T follicular helper cell (primary cell): ENCODE measurements at regions not wholly inside any gene's neighbourhood (a gene's known extent, or its start where the extent isn't known, plus 50 kb on each side); places are given as distances from the start of the nearest gene placed in this dataset.
A peak's percentile ranks its signal among the peaks of the same experiment; 100 is the strongest.
"Not testable (repeated sequence)": the region's sequence is repeated elsewhere in the genome, so short reads cannot be mapped to it uniquely, and the experiment has no call there.

Experiments used
- DNase-seq: peaks from one replicate; pipeline ENCODE4 v3.0.0-alpha.2; 2020; ENCODE audit warnings: low read depth

DNA sequence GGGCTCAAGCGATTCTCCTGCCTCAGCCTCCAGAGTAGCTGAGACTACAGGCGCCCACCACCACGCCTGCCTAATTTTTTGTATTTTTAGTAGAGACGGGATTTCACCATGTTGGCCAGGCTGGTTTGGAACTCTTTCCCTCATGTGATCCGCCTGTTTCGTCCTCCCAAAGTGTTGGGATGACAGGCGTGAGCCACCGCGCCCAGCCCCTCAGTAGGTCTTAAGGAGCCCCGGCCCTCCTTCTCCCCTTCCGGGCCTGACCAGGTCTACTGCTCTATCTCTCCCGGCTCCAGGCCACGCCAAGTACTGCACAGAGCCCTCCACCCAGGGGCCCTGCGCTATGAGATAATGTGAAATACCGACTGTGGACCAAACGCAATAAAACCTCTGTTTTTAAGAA lies 785.5 kb downstream of the FOXD4L5 start:
- peak; percentile 0 for DNase-seq

DNA sequence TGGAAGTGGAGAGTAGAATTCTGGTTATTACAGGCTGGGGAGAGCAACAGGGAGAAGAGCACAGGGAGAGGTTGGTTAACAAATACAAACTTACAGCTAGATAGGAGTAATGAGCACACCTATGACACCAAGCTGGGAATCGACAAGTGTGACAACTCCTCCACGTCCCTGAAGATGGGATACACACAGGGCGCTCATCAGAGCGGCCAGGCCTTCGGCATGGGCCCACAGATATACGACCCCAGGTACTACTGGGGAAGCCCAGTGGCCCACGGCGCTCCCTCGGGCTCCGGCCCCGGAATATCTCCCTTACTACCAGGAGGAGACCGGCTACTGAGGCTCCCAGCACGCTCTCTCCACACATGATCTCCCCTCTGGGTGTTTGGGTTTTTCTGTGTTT lies 786.6 kb downstream of the FOXD4L5 start:
- not testable (repeated sequence) for DNase-seq

DNA sequence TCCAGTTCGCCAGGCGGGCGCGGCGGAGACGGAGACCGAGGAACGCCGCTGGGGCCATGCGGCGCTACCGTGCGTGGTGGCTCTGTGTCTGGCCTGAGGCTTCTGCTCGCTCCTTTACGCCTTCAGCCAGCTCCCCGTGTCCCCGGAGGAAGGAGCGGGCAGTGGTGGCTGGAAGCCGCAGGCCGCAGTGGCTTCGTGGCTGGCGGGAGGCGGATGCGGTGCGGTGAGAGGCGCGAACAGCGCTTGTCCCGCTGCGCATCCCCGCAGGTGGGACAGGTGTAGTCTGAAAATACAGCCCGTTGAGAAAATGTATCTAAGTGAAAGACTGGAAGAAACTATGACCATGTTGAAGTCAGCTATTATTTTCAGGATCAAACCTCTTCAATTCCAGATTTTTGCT lies 796.5 kb downstream of the FOXD4L5 start:
- DNase-seq = not testable (repeated sequence)

DNA sequence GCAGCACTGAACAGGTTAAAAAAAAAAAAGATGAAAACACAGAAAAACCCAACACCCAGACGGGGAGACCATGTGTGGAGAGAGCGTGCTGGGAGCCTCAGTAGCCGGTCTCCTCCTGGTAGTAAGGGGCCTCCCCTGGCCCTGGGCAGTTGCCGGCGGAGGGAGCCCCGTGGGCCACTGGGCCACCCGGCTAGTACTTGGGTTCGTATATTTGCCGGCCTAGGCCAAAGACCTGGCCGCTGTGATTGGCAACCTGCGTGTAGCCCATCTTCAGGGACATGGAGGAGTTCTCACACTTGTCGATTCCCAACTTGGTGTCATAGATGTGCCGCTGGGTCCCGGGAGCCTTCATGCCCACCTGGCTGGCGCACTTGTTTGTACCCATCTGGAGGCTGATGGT lies 798.9 kb downstream of the FOXD4L5 start:
- not testable (repeated sequence) for DNase-seq

DNA sequence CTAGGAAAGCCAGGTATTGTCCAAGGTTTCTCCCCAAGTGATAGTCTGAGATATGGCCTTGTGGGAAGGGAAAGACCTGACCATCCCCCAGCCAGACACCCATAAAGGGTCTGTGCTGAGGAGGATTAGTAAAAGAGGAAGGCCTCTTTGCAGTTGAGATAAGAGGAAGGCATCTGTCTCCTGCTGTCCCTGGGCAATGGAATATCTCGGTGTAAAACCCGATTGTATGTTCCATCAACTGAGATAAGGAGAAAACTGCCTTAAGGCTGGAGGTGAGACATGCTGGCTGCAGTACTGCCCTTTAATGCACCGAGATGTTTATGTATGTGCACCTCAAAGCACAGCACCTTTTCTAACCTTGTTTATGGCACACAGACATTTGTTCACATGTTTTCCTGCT lies 805.9 kb downstream of the FOXD4L5 start:
- not testable (repeated sequence) for DNase-seq

DNA sequence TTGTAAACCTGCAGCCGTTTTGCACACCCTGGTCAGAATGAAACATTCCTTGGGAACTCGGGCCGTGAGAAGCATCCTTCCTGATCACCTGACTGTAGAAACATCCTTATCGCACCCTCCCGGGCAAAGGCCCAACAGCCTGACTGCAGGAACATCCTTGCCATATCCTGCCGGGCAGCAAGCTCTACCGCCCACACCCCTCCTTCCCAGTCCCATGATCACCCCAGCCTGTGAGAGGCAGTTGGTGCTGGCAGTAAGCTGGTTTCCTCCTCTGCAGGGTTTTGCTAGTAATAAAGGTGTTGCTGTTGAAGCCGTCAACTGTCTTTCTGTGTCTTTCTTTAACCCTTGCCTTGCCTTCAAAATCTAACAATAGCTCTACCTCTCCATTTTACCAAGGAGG lies 816.1 kb downstream of the FOXD4L5 start:
- not testable (repeated sequence) for DNase-seq

DNA sequence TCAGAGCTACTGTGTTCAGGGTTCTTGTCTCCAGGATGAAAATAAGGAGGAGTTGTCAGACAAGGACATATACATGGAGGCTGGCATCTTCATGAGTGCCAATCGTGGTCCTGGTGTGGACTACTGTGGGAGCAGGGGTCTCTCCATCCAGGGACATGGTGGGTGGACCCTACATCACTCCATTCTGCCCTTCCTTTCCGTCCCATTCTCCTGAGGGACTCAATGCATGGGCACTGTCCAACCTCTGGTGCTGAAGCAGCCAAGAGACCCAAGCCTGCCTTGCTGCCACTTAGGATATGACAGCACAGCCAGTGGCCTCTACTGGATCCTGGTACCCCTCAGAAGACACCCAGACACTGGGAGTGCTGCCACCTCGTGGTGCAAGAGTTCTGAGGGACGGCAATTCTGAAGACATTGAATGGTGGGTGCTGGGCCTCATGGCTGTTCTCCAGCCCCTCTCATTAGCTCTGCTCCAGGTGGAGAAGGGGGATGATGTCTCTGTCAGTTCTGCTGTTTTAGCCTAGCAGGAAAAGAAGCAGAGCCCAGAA lies 818.9 kb downstream of the FOXD4L5 start:
- DNase-seq = not testable (repeated sequence)

DNA sequence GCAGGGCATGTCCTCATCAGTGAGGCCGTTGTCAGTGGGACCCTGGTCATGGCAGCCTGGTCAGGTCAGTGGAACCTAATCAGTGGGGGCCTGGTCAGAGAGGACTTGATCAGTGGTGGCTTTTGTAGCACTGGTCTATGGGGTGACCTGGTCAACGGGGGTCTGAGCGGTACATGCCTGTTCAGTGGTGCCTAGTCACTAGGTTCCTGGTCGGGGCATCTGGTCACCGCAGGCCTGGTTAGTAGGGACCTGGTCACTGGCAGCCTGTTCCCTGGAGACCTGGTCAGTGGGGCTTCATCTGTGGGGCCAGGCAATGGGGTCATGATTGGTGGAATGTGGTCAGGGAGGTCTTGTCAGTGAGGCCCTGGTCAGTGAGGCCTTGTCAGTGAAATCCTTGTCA lies 823.1 kb downstream of the FOXD4L5 start:
- DNase-seq = not testable (repeated sequence)

DNA sequence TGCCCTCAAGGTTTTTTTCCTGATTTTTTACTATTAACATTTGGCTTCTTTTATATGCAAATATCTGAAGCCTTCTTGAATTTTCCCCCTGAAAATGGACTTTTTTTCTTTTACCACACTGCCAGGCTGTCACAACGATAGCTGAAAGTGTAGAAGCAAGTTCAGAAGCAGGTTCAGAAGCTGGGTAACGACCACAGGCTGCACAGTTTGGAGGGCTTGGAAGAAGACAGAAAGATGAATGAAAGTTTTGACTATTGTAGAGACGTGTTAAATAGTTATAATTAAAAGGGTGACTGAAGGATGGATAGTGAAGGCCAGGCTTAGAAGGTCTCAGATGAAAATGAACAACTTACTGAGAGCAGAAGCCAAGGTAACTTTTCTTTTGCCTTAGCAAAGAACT lies 826.4 kb downstream of the FOXD4L5 start:
- not testable (repeated sequence) for DNase-seq

DNA sequence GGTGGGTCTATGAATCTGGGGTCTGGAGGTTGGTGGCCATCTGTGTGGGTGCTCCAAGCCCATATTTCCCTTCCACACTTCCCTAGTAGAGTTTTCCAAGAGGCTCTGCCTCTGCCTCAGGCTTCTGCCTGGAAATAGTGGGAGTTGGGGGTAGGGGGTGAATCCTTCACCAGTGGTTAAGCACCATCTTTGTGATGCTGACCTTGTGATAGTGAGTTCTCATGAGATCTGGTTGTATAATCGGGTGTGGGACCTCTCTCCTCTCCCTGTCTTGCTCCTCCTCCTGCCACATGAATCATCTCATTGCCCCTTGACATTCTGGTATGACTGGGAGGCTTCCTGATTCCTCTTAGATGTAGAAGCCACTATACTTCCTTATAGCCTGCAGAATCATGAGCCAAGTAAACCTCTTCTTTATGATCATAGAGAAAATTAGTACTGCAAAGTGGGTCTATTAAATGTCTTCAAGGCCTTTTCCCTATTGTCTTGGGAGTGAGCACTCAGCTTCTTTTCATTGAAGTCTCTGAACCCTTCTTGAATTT lies 829.8 kb downstream of the FOXD4L5 start:
- not testable (repeated sequence) for DNase-seq

DNA sequence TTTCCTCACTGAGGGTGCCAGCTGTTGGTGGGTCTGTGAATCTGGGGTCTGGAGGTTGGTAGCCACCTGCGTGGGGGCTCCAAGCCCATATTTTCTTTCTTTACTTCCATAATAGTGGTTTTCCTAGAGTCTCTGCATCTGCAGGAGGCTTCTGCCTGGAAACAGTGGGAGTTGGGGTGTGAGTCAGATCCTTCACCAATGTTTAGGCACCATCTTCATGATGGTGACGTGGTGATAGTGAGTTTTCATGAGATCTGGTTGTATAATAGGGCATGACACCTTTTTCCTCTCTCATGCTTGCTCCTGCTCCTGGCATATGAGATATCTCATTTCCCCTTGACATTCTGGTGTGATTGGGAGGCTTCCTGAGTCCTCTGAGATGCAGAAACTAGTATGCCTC lies 832.9 kb downstream of the FOXD4L5 start:
- not testable (repeated sequence) for DNase-seq

DNA sequence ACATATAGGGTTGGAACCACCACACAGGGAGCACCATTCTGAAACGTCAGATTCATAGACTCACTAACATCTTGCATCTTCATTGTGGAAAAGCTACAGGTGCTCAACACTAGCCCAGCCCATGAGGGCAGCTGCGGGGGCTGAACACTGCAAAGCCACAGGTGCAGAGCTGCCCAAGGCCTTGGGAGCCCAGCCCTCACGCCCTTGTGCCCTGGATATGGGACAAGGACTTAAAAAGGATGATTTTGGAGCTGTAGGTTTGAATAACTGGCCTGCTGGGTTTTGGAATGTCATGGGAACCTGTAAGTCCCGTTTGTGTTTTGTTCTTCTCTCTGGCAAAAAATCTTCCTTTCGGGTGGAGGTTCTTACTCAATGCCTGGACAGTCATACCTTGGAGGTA lies 834.4 kb downstream of the FOXD4L5 start:
- not testable (repeated sequence) for DNase-seq

DNA sequence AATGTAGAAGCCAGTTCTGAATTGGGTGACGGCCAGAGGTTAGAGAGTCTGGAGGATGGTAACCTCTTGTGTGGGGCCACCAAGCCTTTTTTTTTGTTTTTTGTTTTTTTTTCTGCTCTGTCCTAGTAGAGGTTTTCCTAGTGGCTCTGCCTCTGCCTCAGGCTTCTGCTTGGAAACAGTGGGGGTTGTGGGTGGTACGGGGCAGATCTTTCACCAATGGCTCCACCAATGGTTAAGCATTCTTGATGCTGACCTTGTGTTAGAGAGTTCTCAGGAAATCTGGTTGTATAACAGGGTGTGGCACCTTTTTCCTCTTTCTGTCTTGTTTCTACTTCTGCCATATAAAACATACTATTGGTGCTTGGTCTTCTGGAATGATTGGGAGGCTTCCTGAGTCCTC lies 836.0 kb downstream of the FOXD4L5 start:
- DNase-seq = not testable (repeated sequence)

DNA sequence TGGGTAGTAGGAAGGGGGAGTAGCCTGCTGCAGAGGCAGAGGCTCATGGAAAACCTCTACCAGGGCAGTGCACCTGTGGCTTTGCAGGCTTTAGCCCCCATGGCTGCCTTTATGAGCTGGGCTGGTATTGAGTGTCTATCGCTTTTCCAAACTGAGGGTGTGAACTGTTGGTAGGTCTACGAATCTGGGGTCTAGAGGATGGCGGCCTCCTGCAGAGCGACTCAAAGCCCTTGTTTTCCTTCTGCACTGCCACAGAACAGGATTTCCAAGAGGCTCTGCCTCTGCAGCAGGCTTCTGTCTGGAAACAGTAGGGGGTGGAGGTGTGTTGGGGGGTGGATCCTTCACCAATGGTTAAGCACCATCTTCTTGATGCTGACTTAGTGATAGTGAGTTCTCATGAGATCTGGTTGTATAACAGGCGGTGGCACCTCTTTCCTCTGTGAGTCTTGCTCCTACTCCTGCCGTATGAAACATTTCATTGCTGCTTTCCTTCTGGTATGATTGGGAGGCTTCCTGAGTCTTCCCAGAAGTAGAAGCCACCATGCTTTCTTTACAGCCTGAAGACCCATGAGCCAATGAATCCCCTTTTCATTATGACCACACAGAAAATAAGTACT lies 840.0 kb downstream of the FOXD4L5 start:
- DNase-seq = not testable (repeated sequence)

DNA sequence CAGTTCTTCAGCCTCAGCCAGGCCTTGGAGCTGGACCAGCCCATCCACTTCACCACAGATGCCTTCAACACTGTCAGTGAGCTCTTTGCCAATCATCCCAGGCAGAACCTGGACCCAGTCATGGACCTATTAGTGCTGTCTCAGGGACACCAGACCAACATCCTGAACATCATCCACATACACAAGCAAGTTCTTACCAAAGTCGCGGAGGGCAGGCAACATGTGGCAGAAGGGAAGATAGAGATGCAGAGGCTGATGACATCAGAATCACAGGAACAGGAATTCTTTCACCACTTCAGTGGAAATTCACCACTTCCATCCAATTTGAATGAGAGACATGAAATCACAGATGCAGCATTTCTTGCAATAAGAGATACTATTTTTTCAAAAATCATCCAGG lies 845.3 kb downstream of the FOXD4L5 start:
- not testable (repeated sequence) for DNase-seq
